ENCODE measurements at regions not wholly inside any gene's neighbourhood (a gene's known extent, or its start where the extent isn't known, plus 50 kb on each side); places are given as distances from the start of the nearest gene placed in this dataset.

DNA sequence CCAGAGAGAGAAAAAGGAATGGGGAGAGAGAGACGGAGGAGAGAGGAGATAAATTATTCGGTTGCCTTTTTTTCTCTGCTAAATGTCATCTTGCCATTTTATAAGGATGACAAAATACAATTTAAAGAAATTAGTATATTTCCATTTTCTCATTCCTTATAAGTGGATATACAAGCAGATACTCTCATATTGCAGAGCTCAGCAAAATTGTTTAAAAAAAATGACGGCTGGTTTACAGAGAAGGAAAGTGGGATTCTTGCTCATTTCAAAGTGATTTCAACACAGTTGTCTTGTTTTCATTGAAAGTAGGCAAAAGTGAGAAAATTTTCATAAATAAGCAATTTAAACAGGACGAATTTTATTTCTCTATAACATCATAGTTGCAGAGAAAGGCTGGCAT, 641.9 kb upstream of the CDH6 start:
- H3K27ac Mint-ChIP-seq = no peak overlapping the region

GRCh38 chr5:30548580-30549305, 644.7 kb upstream of the CDH6 start:
- intact Hi-C loops (cut with micrococcal nuclease) = no loop called here
- Mint-ChIP-seq H3K36me3 (no peaks in the 10 kb centered on the region), H3K4me1 (ENCODE audit: low read depth) (no peaks in the 10 kb centered on the region), H3K27ac (no peak overlapping the region), H3K27me3 (no peaks in the 10 kb centered on the region), H3K4me3 (no peak overlapping the region), H3K9me3 (peaks cover 21% of the 10 kb centered on the region)
- ChIA-PET CTCF (no interaction called here), POLR2A (no interaction called here)
- DNase-seq = no peak

More for the DNA sequence above, 641.9 kb upstream of the CDH6 start:
- intact Hi-C loops (cut with micrococcal nuclease) = no loop called here
- Mint-ChIP-seq H3K4me1 (ENCODE audit: low read depth) (no peaks in the 10 kb centered on the region), H3K4me3 (no peak overlapping the region), H3K36me3 (no peaks in the 10 kb centered on the region), H3K9me3 (peaks cover 17% of the 10 kb centered on the region), H3K27me3 (no peaks in the 10 kb centered on the region)
- no peak for DNase-seq
- ChIA-PET CTCF (no interaction called here), POLR2A (no interaction called here)

GRCh38 chr5:30540150-30540549, 653.3 kb upstream of the CDH6 start:
- no peaks in the 10 kb centered on the region for H3K4me1 Mint-ChIP-seq (ENCODE audit: low read depth)
- H3K27ac Mint-ChIP-seq = no peak overlapping the region
- no peak overlapping the region for H3K4me3 Mint-ChIP-seq
- no peaks in the 10 kb centered on the region for H3K36me3 Mint-ChIP-seq
- H3K9me3 Mint-ChIP-seq = peaks cover 14% of the 10 kb centered on the region
- no peak for DNase-seq
- intact Hi-C loops (cut with micrococcal nuclease) = no loop called here
- POLR2A ChIA-PET = no interaction called here
- H3K27me3 Mint-ChIP-seq = no peaks in the 10 kb centered on the region
- CTCF ChIA-PET = no interaction called here

DNA sequence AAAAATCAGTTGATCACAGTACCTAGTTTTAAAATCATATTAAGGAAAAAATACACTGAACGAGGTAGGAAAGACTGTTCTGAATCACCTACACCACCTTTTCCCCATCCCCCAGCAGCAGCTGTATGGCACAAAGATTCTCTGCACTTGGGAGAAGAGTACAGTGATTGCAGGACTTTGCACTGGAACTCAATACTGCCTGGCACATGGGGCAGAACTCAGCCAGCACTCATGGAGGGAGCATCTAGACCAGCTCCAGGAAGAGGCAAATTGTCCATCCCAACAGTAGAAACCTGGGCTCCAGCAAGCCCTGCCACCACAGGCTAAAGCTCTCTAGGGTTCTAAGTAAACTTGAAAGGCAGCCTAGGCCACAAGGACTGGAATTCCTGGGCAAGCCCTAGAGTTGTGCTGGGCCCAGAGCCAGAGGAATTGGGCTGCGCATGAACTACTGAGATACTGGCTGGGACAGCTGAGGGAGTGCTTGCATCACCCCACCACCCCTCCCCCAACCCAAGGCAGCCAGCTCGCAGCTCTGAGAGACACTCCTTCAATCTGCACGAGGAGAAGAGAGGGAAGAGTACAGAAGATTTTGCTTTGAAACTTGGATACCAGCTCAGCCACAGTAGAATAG, 654.4 kb upstream of the CDH6 start:
- Mint-ChIP-seq H3K9me3 (peaks cover 13% of the 10 kb centered on the region), H3K36me3 (no peaks in the 10 kb centered on the region), H3K4me3 (no peak overlapping the region), H3K27me3 (no peaks in the 10 kb centered on the region), H3K4me1 (ENCODE audit: low read depth) (no peaks in the 10 kb centered on the region), H3K27ac (no peak overlapping the region)
- DNase-seq = no peak
- POLR2A ChIA-PET = no interaction called here
- CTCF ChIA-PET = no interaction called here
- intact Hi-C loops (cut with micrococcal nuclease) = no loop called here

- ChIA-PET CTCF (no interaction called here), POLR2A (no interaction called here)
- intact Hi-C loops (cut with micrococcal nuclease) = no loop called here
- Mint-ChIP-seq H3K4me1 (ENCODE audit: low read depth) (no peaks in the 10 kb centered on the region), H3K36me3 (no peaks in the 10 kb centered on the region), H3K4me3 (no peak overlapping the region), H3K9me3 (peaks cover 18% of the 10 kb centered on the region), H3K27me3 (no peaks in the 10 kb centered on the region), H3K27ac (no peak overlapping the region)
- DNase-seq = no peak
Observed at GRCh38 chr5:30525353-30525752, 668.1 kb upstream of the CDH6 start.

GRCh38 chr5:30524428-30524827, 669.1 kb upstream of the CDH6 start:
- H3K36me3 Mint-ChIP-seq = no peaks in the 10 kb centered on the region
- no peak for DNase-seq
- no peaks in the 10 kb centered on the region for H3K4me1 Mint-ChIP-seq (ENCODE audit: low read depth)
- no peak overlapping the region for H3K4me3 Mint-ChIP-seq
- CTCF ChIA-PET = no interaction called here
- POLR2A ChIA-PET = no interaction called here
- H3K9me3 Mint-ChIP-seq = peaks cover 18% of the 10 kb centered on the region
- no peaks in the 10 kb centered on the region for H3K27me3 Mint-ChIP-seq
- intact Hi-C loops (cut with micrococcal nuclease) = no loop called here
- H3K27ac Mint-ChIP-seq = no peak overlapping the region

DNA sequence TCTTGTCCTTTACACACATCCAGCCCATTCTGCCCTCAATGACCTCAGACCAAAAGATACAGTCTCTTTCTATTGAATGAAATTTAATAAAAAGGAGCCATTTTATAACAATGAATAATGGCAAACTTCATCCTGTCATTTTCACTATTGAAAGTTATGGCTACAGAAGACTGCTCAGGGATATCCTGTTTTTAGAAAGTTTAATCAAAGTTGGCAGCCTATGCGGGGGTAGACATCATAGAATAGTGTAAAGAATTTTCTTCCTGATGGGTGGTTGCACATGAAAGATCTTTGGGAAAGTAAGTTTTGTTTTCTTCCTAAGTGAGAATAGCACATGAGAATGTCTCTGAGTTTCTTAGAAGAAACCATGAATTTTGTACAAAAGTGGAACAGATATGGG, 670.4 kb upstream of the CDH6 start:
- intact Hi-C loops (cut with micrococcal nuclease) = no loop called here
- no peaks in the 10 kb centered on the region for H3K36me3 Mint-ChIP-seq
- H3K27me3 Mint-ChIP-seq = no peaks in the 10 kb centered on the region
- POLR2A ChIA-PET = no interaction called here
- no peak overlapping the region for H3K27ac Mint-ChIP-seq
- peaks cover 13% of the 10 kb centered on the region for H3K9me3 Mint-ChIP-seq
- CTCF ChIA-PET = no interaction called here
- H3K4me3 Mint-ChIP-seq = no peak overlapping the region
- H3K4me1 Mint-ChIP-seq (ENCODE audit: low read depth) = no peaks in the 10 kb centered on the region
- no peak for DNase-seq

DNA sequence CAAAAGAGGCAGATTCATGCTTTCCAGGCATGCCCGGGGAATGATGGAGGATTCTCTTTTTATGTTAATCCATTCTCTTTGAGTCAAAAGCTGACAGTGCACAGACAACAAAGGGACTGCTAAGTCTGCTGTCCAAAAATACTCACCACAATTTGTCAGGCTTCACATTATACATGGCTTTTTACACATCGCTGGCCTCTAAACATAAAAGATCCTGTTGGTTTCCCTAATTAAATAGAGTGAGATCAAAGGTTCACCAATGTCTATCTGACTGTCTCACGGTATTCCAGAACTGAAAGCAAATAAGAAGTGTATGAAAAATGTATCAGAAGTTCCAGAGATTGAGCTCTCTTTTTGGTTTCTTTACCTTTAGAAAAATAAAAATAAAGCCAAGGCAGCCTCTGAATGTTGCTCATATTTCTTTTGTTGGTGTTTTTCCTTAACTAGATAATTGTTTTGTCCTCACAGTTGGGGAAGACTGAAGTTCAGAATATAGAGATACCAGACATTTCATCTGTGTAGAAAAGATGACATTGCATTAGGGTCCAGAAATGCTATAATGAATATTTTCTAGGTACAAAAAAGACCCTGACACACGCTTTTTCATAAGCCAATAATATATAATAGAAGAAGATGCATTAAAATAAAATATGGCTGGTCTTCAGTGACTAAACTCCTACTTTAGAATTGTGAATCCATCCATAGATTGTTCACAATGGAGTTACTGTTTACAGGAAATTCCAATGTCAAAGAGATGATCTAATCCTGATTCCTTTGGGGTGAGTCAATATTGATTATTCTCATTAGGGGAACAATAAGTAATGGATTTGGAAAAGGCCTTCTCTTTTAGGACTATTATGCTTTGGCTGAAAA, 688.2 kb upstream of the CDH6 start:
- Mint-ChIP-seq H3K27ac (no peak overlapping the region), H3K27me3 (no peaks in the 10 kb centered on the region), H3K36me3 (no peaks in the 10 kb centered on the region), H3K4me3 (no peak overlapping the region), H3K9me3 (peaks cover 2% of the 10 kb centered on the region), H3K4me1 (ENCODE audit: low read depth) (no peaks in the 10 kb centered on the region)
- CTCF ChIA-PET = no interaction called here
- no peak for DNase-seq
- intact Hi-C loops (cut with micrococcal nuclease) = no loop called here
- POLR2A ChIA-PET = no interaction called here

GRCh38 chr5:30502277-30502676, 691.2 kb upstream of the CDH6 start:
- H3K9me3 Mint-ChIP-seq = peaks cover 2% of the 10 kb centered on the region
- no peaks in the 10 kb centered on the region for H3K4me1 Mint-ChIP-seq (ENCODE audit: low read depth)
- POLR2A ChIA-PET = no interaction called here
- H3K4me3 Mint-ChIP-seq = no peak overlapping the region
- CTCF ChIA-PET = no interaction called here
- H3K27me3 Mint-ChIP-seq = no peaks in the 10 kb centered on the region
- H3K36me3 Mint-ChIP-seq = no peaks in the 10 kb centered on the region
- intact Hi-C loops (cut with micrococcal nuclease) = no loop called here
- H3K27ac Mint-ChIP-seq = no peak overlapping the region
- DNase-seq = no peak

- Mint-ChIP-seq H3K4me3 (no peak overlapping the region), H3K4me1 (ENCODE audit: low read depth) (no peaks in the 10 kb centered on the region), H3K9me3 (peaks cover 2% of the 10 kb centered on the region), H3K27me3 (no peaks in the 10 kb centered on the region), H3K36me3 (no peaks in the 10 kb centered on the region), H3K27ac (no peak overlapping the region)
- POLR2A ChIA-PET = no interaction called here
- intact Hi-C loops (cut with micrococcal nuclease) = no loop called here
- CTCF ChIA-PET = no interaction called here
- no peak for DNase-seq
Observed at GRCh38 chr5:30501065-30501464, 692.4 kb upstream of the CDH6 start.

- H3K4me1 Mint-ChIP-seq (ENCODE audit: low read depth) = no peaks in the 10 kb centered on the region
- H3K9me3 Mint-ChIP-seq = peaks cover 2% of the 10 kb centered on the region
- no peak overlapping the region for H3K27ac Mint-ChIP-seq
- no peak overlapping the region for H3K4me3 Mint-ChIP-seq
- no peaks in the 10 kb centered on the region for H3K27me3 Mint-ChIP-seq
- POLR2A ChIA-PET = no interaction called here
- intact Hi-C loops (cut with micrococcal nuclease) = no loop called here
- CTCF ChIA-PET = no interaction called here
- DNase-seq = no peak
- no peaks in the 10 kb centered on the region for H3K36me3 Mint-ChIP-seq
Observed at GRCh38 chr5:30500513-30500912, 693.0 kb upstream of the CDH6 start.

- ChIA-PET POLR2A (no interaction called here), CTCF (no interaction called here)
- intact Hi-C loops (cut with micrococcal nuclease) = no loop called here
- Mint-ChIP-seq H3K27me3 (no peaks in the 10 kb centered on the region), H3K36me3 (no peaks in the 10 kb centered on the region), H3K9me3 (peaks cover 4% of the 10 kb centered on the region), H3K4me3 (no peak overlapping the region), H3K27ac (no peak overlapping the region), H3K4me1 (ENCODE audit: low read depth) (no peaks in the 10 kb centered on the region)
- no peak for DNase-seq
Observed at GRCh38 chr5:30499402-30499801, 694.1 kb upstream of the CDH6 start.

- H3K4me1 Mint-ChIP-seq (ENCODE audit: low read depth) = no peaks in the 10 kb centered on the region
- no peak overlapping the region for H3K4me3 Mint-ChIP-seq
- ChIA-PET CTCF (no interaction called here), POLR2A (no interaction called here)
- DNase-seq = no peak
- intact Hi-C loops (cut with micrococcal nuclease) = no loop called here
- no peaks in the 10 kb centered on the region for H3K36me3 Mint-ChIP-seq
- H3K27me3 Mint-ChIP-seq = no peaks in the 10 kb centered on the region
- H3K9me3 Mint-ChIP-seq = peaks cover 4% of the 10 kb centered on the region
- no peak overlapping the region for H3K27ac Mint-ChIP-seq
Observed at GRCh38 chr5:30498972-30499371, 694.5 kb upstream of the CDH6 start.

Data from activated CD4-positive, alpha-beta memory T cell treated with anti-CD3 and anti-CD28 coated beads for 36 hours (primary cell).